ENCODE measurements at regions not wholly inside any gene's neighbourhood (a gene's known extent, or its start where the extent isn't known, plus 50 kb on each side); places are given as distances from the start of the nearest gene placed in this dataset.

DNA sequence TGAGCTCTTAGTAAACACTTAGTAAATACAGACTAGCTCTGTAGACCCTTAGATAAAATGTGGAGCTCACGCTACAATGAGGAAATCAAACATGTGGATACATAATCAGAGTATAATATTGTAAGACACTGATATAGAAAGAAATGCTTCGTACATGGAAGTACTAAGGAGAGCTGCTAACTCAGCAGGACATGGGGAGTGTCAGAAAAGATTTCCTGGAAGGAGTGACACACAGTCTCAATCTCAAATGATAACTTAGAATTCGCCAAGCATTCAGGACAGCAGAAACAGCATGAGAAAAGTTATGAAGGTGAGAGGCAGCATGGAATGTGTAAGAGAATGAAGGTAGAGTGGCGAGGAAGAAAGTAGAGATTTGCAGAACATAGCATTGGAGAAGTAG lies 80.8 kb downstream of the ZNF622 start:
- Histone ChIP-seq H3K4me2 (ENCODE audit: low read length) (no peak overlapping the region), H3K23ac (ENCODE audit: low read length) (no peak overlapping the region), H3K79me2 (ENCODE audit: control insufficient read depth, insufficient read depth, low read length, poor library complexity) (no peaks in the 10 kb centered on the region), H3K36me3 (ENCODE audit: control insufficient read depth in 1 of 2, insufficient read depth in 2 of 2, low read length in 2 of 2) (no peaks in the 10 kb centered on the region), H4K91ac (ENCODE audit: low read depth, low read length) (no peak overlapping the region), H3K14ac (ENCODE audit: low read length) (no peak overlapping the region), H2AK5ac (ENCODE audit: low read length) (no peak overlapping the region), H3K18ac (ENCODE audit: low read length) (no peak overlapping the region), H4K8ac (ENCODE audit: low read depth, low read length) (no peak overlapping the region), H3K4me3 (ENCODE audit: low read depth, low read length) (no peak overlapping the region), H2BK5ac (ENCODE audit: low read depth, low read length, poor library complexity) (no peak overlapping the region), H3K4ac (ENCODE audit: low read depth, low read length) (no peak overlapping the region), H2BK12ac (ENCODE audit: low read length) (no peak overlapping the region), H3K9ac (ENCODE audit: low read length) (no peak overlapping the region), H3K79me1 (ENCODE audit: low read length) (no peaks in the 10 kb centered on the region), H2BK120ac (ENCODE audit: insufficient read depth, low read length, poor library complexity) (no peak overlapping the region), H2AFZ (ENCODE audit: insufficient read depth, low read length, poor library complexity) (no peak overlapping the region), H3K27ac (ENCODE audit: low read depth, low read length) (no peak overlapping the region), H3K27me3 (ENCODE audit: insufficient read depth, low read length) (no peaks in the 10 kb centered on the region), H3K4me1 (ENCODE audit: control insufficient read depth in 1 of 2, insufficient read depth in 2 of 2, low read length in 2 of 2) (no peaks in the 10 kb centered on the region), H3K9me3 (ENCODE audit: insufficient read depth, low read depth, low read length) (no peaks in the 10 kb centered on the region), H4K12ac (ENCODE audit: low read depth, low read length) (no peak overlapping the region)
- DNase-seq: no peak
- WGBS (ENCODE audit: extremely low coverage, insufficient coverage, insufficient read length): no CpG with 5 or more reads among the region's 4 CpGs

DNA sequence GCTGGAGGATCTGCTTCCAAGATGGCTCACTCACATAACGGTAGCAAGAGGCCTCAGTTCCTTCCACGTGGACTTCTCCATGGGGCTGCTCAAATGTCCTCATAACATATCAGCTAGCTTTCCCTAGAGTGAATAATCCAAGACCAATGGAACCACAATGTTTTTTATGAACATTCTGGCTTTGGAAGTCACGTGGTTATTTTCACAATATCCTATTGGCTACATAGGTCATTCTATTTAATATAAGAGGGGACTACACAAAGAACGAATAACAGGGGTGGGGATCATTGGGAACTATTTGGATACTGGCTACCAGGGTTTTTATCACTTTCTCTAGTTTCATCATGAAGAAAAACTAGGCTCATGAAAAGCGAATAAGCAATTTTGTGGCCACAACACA lies 81.4 kb downstream of the ZNF622 start:
- Histone ChIP-seq H2BK12ac (ENCODE audit: low read length) (no peak overlapping the region), H4K12ac (ENCODE audit: low read depth, low read length) (no peak overlapping the region), H3K18ac (ENCODE audit: low read length) (no peak overlapping the region), H2BK5ac (ENCODE audit: low read depth, low read length, poor library complexity) (no peak overlapping the region), H3K36me3 (ENCODE audit: control insufficient read depth in 1 of 2, insufficient read depth in 2 of 2, low read length in 2 of 2) (no peaks in the 10 kb centered on the region), H3K27ac (ENCODE audit: low read depth, low read length) (no peak overlapping the region), H2BK120ac (ENCODE audit: insufficient read depth, low read length, poor library complexity) (no peak overlapping the region), H4K91ac (ENCODE audit: low read depth, low read length) (no peak overlapping the region), H2AK5ac (ENCODE audit: low read length) (no peak overlapping the region), H3K79me2 (ENCODE audit: control insufficient read depth, insufficient read depth, low read length, poor library complexity) (no peaks in the 10 kb centered on the region), H3K14ac (ENCODE audit: low read length) (no peak overlapping the region), H3K4ac (ENCODE audit: low read depth, low read length) (no peak overlapping the region), H3K4me2 (ENCODE audit: low read length) (no peak overlapping the region), H4K8ac (ENCODE audit: low read depth, low read length) (no peak overlapping the region), H3K79me1 (ENCODE audit: low read length) (no peaks in the 10 kb centered on the region), H3K27me3 (ENCODE audit: insufficient read depth, low read length) (no peaks in the 10 kb centered on the region), H2AFZ (ENCODE audit: insufficient read depth, low read length, poor library complexity) (no peak overlapping the region), H3K9me3 (ENCODE audit: insufficient read depth, low read depth, low read length) (no peaks in the 10 kb centered on the region), H3K23ac (ENCODE audit: low read length) (no peak overlapping the region), H3K4me3 (ENCODE audit: low read depth, low read length) (no peak overlapping the region), H3K9ac (ENCODE audit: low read length) (no peak overlapping the region), H3K4me1 (ENCODE audit: control insufficient read depth in 1 of 2, insufficient read depth in 2 of 2, low read length in 2 of 2) (no peaks in the 10 kb centered on the region)
- no CpG with 5 or more reads among the region's 5 CpGs for WGBS (ENCODE audit: extremely low coverage, insufficient coverage, insufficient read length)
- DNase-seq: no peak

DNA sequence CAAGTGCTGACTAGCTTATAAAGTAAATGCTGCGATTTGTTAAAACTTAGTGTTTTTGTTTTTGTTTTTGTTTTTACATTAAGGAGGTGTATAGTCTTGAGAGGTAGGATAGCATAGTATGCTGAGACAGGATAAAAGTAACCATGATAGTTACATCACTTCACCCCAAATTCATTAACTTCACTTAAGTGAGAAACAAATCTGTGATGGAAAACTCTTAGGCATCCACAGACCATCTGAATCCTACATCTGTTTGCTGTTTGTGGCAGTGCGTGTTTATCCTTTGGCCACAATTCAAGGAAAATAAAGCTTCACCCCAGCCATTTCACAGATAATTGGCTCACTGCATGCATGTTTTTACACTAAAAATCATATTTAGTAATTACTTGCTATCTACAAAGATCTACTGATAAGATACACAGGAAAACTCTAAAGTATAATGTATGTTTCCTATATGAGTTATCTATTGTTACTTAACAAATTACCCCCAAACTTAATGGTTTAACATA lies 82.0 kb downstream of the ZNF622 start:
- H3K9me3 ChIP-seq (ENCODE audit: insufficient read depth, low read depth, low read length): no peaks in the 10 kb centered on the region
- no peak overlapping the region for H2AK5ac ChIP-seq (ENCODE audit: low read length)
- H3K23ac ChIP-seq (ENCODE audit: low read length): no peak overlapping the region
- no peak overlapping the region for H4K91ac ChIP-seq (ENCODE audit: low read depth, low read length)
- H2BK5ac ChIP-seq (ENCODE audit: low read depth, low read length, poor library complexity): no peak overlapping the region
- WGBS (ENCODE audit: extremely low coverage, insufficient coverage, insufficient read length): no CpG with 5 or more reads among the region's 2 CpGs
- no peak overlapping the region for H2BK120ac ChIP-seq (ENCODE audit: insufficient read depth, low read length, poor library complexity)
- no peak for DNase-seq
- no peak overlapping the region for H2AFZ ChIP-seq (ENCODE audit: insufficient read depth, low read length, poor library complexity)
- no peak overlapping the region for H3K4ac ChIP-seq (ENCODE audit: low read depth, low read length)
- H4K8ac ChIP-seq (ENCODE audit: low read depth, low read length): no peak overlapping the region
- no peaks in the 10 kb centered on the region for H3K4me1 ChIP-seq (ENCODE audit: control insufficient read depth in 1 of 2, insufficient read depth in 2 of 2, low read length in 2 of 2)
- H3K9ac ChIP-seq (ENCODE audit: low read length): no peak overlapping the region
- H3K79me2 ChIP-seq (ENCODE audit: control insufficient read depth, insufficient read depth, low read length, poor library complexity): no peaks in the 10 kb centered on the region
- no peaks in the 10 kb centered on the region for H3K79me1 ChIP-seq (ENCODE audit: low read length)
- no peak overlapping the region for H3K27ac ChIP-seq (ENCODE audit: low read depth, low read length)
- no peak overlapping the region for H3K18ac ChIP-seq (ENCODE audit: low read length)
- no peak overlapping the region for H3K4me2 ChIP-seq (ENCODE audit: low read length)
- H3K14ac ChIP-seq (ENCODE audit: low read length): no peak overlapping the region
- no peaks in the 10 kb centered on the region for H3K27me3 ChIP-seq (ENCODE audit: insufficient read depth, low read length)
- no peak overlapping the region for H3K4me3 ChIP-seq (ENCODE audit: low read depth, low read length)
- H4K12ac ChIP-seq (ENCODE audit: low read depth, low read length): no peak overlapping the region
- H3K36me3 ChIP-seq (ENCODE audit: control insufficient read depth in 1 of 2, insufficient read depth in 2 of 2, low read length in 2 of 2): no peaks in the 10 kb centered on the region
- no peak overlapping the region for H2BK12ac ChIP-seq (ENCODE audit: low read length)

DNA sequence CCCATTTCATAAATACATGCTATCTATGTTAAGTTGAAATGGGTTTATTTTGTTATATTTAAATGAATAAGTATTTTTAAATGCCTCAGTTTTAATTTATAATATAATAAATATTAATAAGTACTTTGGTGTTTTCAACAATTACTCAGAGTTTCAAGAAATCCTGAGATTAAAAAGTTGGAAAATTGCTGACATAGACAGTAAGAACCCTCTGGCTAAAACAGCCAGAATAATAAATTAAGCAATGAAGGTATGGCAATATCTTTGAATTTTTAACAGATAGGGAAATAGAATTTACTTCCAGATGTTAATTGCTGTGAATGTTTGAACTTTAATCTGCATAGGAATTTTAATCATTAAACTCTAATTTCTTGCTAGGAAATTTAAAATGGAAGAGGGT lies 83.6 kb downstream of the ZNF622 start:
- H4K12ac ChIP-seq (ENCODE audit: low read depth, low read length): no peak overlapping the region
- H3K36me3 ChIP-seq (ENCODE audit: control insufficient read depth in 1 of 2, insufficient read depth in 2 of 2, low read length in 2 of 2): no peaks in the 10 kb centered on the region
- H3K4me2 ChIP-seq (ENCODE audit: low read length): no peak overlapping the region

More for the DNA sequence above, 83.6 kb downstream of the ZNF622 start:
- Histone ChIP-seq H3K27me3 (ENCODE audit: insufficient read depth, low read length) (no peaks in the 10 kb centered on the region), H3K4me3 (ENCODE audit: low read depth, low read length) (no peak overlapping the region), H3K14ac (ENCODE audit: low read length) (no peak overlapping the region), H2AFZ (ENCODE audit: insufficient read depth, low read length, poor library complexity) (no peak overlapping the region), H2BK12ac (ENCODE audit: low read length) (no peak overlapping the region), H3K4ac (ENCODE audit: low read depth, low read length) (no peak overlapping the region), H3K79me1 (ENCODE audit: low read length) (no peaks in the 10 kb centered on the region), H2BK120ac (ENCODE audit: insufficient read depth, low read length, poor library complexity) (no peak overlapping the region), H2AK5ac (ENCODE audit: low read length) (no peak overlapping the region), H3K27ac (ENCODE audit: low read depth, low read length) (no peak overlapping the region), H3K9me3 (ENCODE audit: insufficient read depth, low read depth, low read length) (no peaks in the 10 kb centered on the region), H2BK5ac (ENCODE audit: low read depth, low read length, poor library complexity) (no peak overlapping the region), H3K9ac (ENCODE audit: low read length) (no peak overlapping the region), H3K79me2 (ENCODE audit: control insufficient read depth, insufficient read depth, low read length, poor library complexity) (no peaks in the 10 kb centered on the region), H3K4me1 (ENCODE audit: control insufficient read depth in 1 of 2, insufficient read depth in 2 of 2, low read length in 2 of 2) (no peaks in the 10 kb centered on the region), H4K8ac (ENCODE audit: low read depth, low read length) (no peak overlapping the region), H3K23ac (ENCODE audit: low read length) (no peak overlapping the region), H3K18ac (ENCODE audit: low read length) (no peak overlapping the region), H4K91ac (ENCODE audit: low read depth, low read length) (no peak overlapping the region)
- DNase-seq: no peak
